ENCODE measurements at regions not wholly inside any gene's neighbourhood (a gene's known extent, or its start where the extent isn't known, plus 50 kb on each side); places are given as distances from the start of the nearest gene placed in this dataset.
A peak's percentile ranks its signal among the peaks of the same experiment; 100 is the strongest.

DNA sequence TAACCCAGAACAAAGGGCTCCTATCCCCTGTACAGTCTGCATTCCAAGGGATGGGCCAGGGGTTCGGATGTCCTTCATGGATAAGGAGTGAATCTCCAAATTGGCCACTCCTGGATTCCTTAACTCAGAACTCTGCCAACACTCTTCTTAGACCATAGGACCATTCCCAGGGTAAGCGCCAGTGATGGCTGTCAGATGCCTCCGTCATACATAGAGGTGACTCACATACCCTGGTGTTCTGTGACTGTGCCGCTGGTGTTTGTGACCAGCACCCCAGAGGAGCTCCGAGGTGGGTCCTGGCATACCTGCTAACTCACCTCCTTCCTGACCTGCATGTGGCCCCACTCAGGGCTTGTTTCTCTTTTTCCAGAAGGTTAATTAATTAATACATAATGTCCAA is 134.7 kb downstream of the KLF13 start:
- no TSS peak for BruUV-seq (replicated peaks)
- Mint-ChIP-seq H3K36me3 (ENCODE audit: insufficient read depth, unreplicated experiment) (no peaks in the 10 kb centered on the region), H3K4me3 (ENCODE audit: unreplicated experiment) (no peak overlapping the region), H3K9me3 (ENCODE audit: unreplicated experiment) (no peaks in the 10 kb centered on the region), H3K27me3 (ENCODE audit: insufficient read depth, unreplicated experiment) (peaks cover 6% of the 10 kb centered on the region), H3K4me1 (ENCODE audit: low read depth, unreplicated experiment) (no peaks in the 10 kb centered on the region), H3K27ac (ENCODE audit: unreplicated experiment) (no peak overlapping the region)
- TF ChIP-seq, protein P1, sequence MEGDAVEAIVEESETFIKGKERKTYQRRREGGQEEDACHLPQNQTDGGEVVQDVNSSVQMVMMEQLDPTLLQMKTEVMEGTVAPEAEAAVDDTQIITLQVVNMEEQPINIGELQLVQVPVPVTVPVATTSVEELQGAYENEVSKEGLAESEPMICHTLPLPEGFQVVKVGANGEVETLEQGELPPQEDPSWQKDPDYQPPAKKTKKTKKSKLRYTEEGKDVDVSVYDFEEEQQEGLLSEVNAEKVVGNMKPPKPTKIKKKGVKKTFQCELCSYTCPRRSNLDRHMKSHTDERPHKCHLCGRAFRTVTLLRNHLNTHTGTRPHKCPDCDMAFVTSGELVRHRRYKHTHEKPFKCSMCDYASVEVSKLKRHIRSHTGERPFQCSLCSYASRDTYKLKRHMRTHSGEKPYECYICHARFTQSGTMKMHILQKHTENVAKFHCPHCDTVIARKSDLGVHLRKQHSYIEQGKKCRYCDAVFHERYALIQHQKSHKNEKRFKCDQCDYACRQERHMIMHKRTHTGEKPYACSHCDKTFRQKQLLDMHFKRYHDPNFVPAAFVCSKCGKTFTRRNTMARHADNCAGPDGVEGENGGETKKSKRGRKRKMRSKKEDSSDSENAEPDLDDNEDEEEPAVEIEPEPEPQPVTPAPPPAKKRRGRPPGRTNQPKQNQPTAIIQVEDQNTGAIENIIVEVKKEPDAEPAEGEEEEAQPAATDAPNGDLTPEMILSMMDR (IDR thresholded peaks at IDR 0.05; ENCODE audit: insufficient read depth in 1 of 2, low read depth in 1 of 2, low read length in 1 of 2, severe bottlenecking in 1 of 2, unreplicated experiment in 1 of 2) = no peak
- H3K9me3 ChIP-seq = no peaks in the 10 kb centered on the region
- no peak for DNase-seq
- H3K27me3 ChIP-seq (replicated peaks; ENCODE audit: control insufficient read depth, insufficient read depth, low read length) = no peaks in the 10 kb centered on the region; the same call in 1 of the 2 replicates
- H3K36me3 ChIP-seq (ENCODE audit: control insufficient read depth, insufficient read depth, low read length) = no peaks in the 10 kb centered on the region
- intact Hi-C loops (cut with micrococcal nuclease; ENCODE audit: unreplicated experiment) = no loop called here
- POLR2A ChIA-PET = no interaction called here
- no peaks in the 10 kb centered on the region for H3K4me1 ChIP-seq
- CTCF ChIA-PET = no interaction called here
- H3K4me3 ChIP-seq (ENCODE audit: low read depth, low read length) = no peak overlapping the region

DNA sequence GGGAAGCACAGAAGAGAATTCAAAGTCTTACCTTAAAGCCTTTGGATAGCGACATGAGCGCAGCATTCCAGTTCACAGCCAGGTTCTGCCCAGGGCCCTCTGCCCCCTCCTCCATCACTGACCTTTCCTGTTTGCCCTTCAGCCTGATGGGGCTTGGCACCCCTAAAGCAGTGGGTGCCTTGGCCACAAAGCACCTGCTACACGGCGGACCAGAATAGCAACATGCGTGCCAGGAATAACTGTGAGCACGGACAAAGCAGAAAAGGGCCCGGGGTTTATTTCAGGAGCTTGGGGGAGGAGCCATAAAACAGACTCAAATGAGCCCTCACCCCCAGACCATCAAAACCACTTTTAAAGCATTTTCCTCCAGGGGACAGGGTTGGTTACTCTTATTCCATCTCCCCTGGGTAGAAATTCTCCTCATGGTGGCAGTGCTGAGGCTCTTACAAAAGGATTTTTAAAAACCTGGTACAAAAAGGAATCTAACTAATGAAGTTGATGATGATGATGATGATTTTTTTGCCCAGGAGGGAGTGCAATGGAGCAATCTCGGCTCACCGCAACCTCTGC is 135.4 kb downstream of the KLF13 start:
- Histone ChIP-seq H3K4me1 (no peaks in the 10 kb centered on the region), H3K9me3 (no peaks in the 10 kb centered on the region), H3K27me3 (replicated peaks; ENCODE audit: control insufficient read depth, insufficient read depth, low read length) (no peaks in the 10 kb centered on the region; the same call in 1 of the 2 replicates), H3K36me3 (ENCODE audit: control insufficient read depth, insufficient read depth, low read length) (no peaks in the 10 kb centered on the region), H3K4me3 (ENCODE audit: low read depth, low read length) (no peak overlapping the region)
- ChIA-PET POLR2A (no interaction called here), CTCF (no interaction called here)
- H3K27ac Mint-ChIP-seq (ENCODE audit: unreplicated experiment) = no peak overlapping the region
- TF ChIP-seq, protein P1 (IDR thresholded peaks at IDR 0.05; ENCODE audit: insufficient read depth in 1 of 2, low read depth in 1 of 2, low read length in 1 of 2, severe bottlenecking in 1 of 2, unreplicated experiment in 1 of 2) = peak in 1 of 2 experiments; percentile 5
- intact Hi-C loops (cut with micrococcal nuclease; ENCODE audit: unreplicated experiment) = no loop called here
- BruUV-seq (replicated peaks) = no TSS peak
- no peaks in the 10 kb centered on the region for H3K9me3 Mint-ChIP-seq (ENCODE audit: unreplicated experiment)
- no peaks in the 10 kb centered on the region for H3K4me1 Mint-ChIP-seq (ENCODE audit: low read depth, unreplicated experiment)
- no peak for DNase-seq
- H3K36me3 Mint-ChIP-seq (ENCODE audit: insufficient read depth, unreplicated experiment) = no peaks in the 10 kb centered on the region
- H3K4me3 Mint-ChIP-seq (ENCODE audit: unreplicated experiment) = no peak overlapping the region
- peaks cover 8% of the 10 kb centered on the region for H3K27me3 Mint-ChIP-seq (ENCODE audit: insufficient read depth, unreplicated experiment)

DNA sequence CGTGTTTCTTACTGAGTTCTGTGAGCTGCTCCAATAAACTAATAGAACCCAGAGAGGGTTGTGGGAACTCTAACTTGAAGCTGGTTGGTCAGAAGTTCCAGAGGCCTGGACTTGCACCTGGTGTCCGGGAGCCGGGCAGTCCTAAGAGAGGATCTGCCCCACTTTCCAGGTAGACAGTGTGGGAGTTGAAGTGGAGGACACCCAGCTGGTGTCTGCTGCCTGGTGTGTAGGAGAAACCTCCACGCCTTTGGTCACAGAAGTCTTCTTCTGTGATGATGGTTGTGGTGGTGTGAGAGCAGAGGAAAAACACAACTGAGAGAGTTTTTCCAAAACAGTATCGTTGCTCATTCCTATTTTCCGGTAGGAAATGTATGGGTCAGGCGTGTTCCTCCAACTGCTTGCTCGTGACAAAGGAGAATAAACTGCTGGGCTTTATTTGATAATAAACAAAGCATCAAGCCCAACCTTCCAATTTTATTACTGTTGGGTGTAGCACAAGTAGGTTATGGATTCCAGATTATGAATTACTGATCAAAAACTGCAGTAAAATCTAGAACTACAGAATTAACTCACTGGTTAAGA is 137.0 kb downstream of the KLF13 start:
- H3K36me3 ChIP-seq (ENCODE audit: control insufficient read depth, insufficient read depth, low read length) = no peaks in the 10 kb centered on the region
- H3K4me3 Mint-ChIP-seq (ENCODE audit: unreplicated experiment) = no peak overlapping the region
- no peak overlapping the region for H3K27ac Mint-ChIP-seq (ENCODE audit: unreplicated experiment)
- no peaks in the 10 kb centered on the region for H3K9me3 Mint-ChIP-seq (ENCODE audit: unreplicated experiment)
- intact Hi-C loops (cut with micrococcal nuclease; ENCODE audit: unreplicated experiment) = no loop called here
- H3K4me1 ChIP-seq = no peaks in the 10 kb centered on the region
- ChIA-PET POLR2A (no interaction called here), CTCF (no interaction called here)
- BruUV-seq (replicated peaks) = no TSS peak
- H3K27me3 ChIP-seq (replicated peaks; ENCODE audit: control insufficient read depth, insufficient read depth, low read length) = no peaks in the 10 kb centered on the region; the same call in 1 of the 2 replicates
- no peak overlapping the region for H3K4me3 ChIP-seq (ENCODE audit: low read depth, low read length)
- no peak for DNase-seq
- TF ChIP-seq, protein P1 (IDR thresholded peaks at IDR 0.05; ENCODE audit: insufficient read depth in 1 of 2, low read depth in 1 of 2, low read length in 1 of 2, severe bottlenecking in 1 of 2, unreplicated experiment in 1 of 2) = no peak
- no peaks in the 10 kb centered on the region for H3K4me1 Mint-ChIP-seq (ENCODE audit: low read depth, unreplicated experiment)
- no peaks in the 10 kb centered on the region for H3K9me3 ChIP-seq
- H3K27me3 Mint-ChIP-seq (ENCODE audit: insufficient read depth, unreplicated experiment) = peaks cover 18% of the 10 kb centered on the region
- H3K36me3 Mint-ChIP-seq (ENCODE audit: insufficient read depth, unreplicated experiment) = no peaks in the 10 kb centered on the region
